ENCODE measurements at regions not wholly inside any gene's neighbourhood (a gene's known extent, or its start where the extent isn't known, plus 50 kb on each side); places are given as distances from the start of the nearest gene placed in this dataset.
"Not testable (repeated sequence)": the region's sequence is repeated elsewhere in the genome, so short reads cannot be mapped to it uniquely, and the experiment has no call there.

DNA sequence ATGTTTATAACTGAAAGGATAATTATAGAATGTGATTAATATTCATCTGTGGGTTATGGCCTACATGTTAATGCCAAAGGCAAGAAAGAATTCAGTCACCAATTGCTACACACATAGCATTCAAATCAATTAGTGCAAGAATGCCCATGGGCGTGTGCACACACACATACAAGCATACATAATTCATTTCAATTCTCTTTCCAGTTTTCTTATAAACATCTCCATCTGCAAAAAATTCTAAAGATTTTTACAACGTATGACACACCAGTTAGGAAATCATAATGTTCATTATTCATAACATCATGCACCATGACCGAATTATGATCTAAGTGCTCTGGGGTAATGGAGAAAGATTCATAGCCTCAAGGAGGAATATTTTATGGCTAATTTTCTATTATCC is 111.0 kb upstream of the ADTRP start:
- DNase-seq (ENCODE audit: low spot score), result no peak

DNA sequence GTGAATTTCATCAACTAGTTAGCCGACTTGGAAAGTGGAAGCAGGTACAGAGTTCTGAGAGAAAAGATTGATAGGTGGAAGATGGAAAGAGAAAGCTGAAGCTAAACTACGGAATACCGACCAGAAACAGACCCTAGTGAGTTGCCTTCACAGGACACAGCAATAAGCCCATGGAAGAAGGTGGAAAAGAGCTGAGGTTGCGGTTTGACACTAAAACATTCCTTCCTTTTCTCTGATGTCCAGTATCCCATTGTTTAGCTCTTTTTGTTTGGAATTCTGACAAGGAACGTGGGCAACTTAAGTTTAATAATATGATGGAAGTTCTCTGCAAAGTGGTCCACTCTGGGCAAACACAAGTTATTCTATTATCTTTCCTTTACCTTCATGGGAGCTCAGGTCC is 110.1 kb upstream of the ADTRP start:
- no peak for DNase-seq (ENCODE audit: low spot score)

- no peak for DNase-seq (ENCODE audit: low spot score)
Measured at GRCh38 chr6:11885159-11885558, 106.6 kb upstream of the ADTRP start.

DNA sequence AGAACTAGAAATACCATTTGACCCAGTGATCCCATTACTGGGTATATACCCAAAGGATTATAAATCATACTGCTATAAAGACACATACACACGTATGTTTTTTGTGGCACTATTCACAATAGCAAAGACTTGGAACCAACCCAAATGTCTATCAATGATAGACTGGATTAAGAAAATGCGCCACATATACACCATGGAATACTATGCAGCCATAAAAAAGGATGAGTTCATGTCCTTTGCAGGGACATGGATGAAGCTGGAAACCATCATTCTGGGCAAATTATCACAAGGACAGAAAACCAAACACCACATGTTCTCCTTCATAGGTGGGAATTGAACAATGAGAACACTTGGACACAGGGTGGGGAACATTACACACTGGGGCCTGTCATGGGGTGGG is 104.9 kb upstream of the ADTRP start:
- not testable (repeated sequence) for DNase-seq (ENCODE audit: low spot score)

- not testable (repeated sequence) for DNase-seq (ENCODE audit: low spot score)
Measured at GRCh38 chr6:11880156-11880555, 101.6 kb upstream of the ADTRP start.

DNA sequence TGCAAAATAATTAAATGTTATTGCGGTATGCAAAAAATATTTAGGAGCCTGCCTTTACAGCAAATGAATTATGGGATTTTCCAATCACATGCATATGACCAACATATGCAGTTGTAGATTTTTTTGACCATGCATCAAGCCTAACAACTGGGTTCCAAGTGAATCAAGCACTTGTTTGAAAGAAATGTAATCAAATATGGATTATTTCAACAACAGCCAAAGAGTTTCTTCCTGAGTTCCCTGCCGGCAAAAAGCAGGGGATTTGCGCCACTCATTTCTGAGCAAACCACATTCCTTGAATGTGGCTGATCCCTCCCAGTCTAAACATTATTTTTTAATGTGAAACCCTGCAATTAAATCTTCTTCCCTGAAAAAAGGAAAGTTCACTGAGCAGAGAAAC is 100.1 kb upstream of the ADTRP start:
- DNase-seq (ENCODE audit: low spot score), result no peak

DNA sequence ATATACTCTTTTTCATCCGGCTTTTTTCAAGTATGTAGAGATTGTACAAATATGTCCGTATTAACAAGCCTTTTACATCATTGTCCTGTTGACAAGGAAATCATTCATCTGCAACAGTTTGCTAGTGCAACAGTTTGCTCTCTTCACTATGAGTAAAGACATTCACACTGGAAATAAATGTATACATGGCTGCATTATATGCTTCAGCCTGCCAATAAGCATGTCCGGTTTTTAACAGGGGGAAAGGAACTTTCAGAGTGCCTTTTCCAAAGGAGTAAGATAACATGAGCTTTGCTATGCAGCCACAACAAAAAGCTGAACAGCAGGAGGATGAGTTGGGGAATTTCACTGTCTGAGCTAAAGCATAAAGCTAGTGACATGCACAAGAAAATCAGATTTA is 99.4 kb upstream of the ADTRP start:
- DNase-seq (ENCODE audit: low spot score), result no peak

- DNase-seq (ENCODE audit: low spot score), result peak; percentile 43
Measured at GRCh38 chr6:11876934-11877433, 98.4 kb upstream of the ADTRP start.

DNA sequence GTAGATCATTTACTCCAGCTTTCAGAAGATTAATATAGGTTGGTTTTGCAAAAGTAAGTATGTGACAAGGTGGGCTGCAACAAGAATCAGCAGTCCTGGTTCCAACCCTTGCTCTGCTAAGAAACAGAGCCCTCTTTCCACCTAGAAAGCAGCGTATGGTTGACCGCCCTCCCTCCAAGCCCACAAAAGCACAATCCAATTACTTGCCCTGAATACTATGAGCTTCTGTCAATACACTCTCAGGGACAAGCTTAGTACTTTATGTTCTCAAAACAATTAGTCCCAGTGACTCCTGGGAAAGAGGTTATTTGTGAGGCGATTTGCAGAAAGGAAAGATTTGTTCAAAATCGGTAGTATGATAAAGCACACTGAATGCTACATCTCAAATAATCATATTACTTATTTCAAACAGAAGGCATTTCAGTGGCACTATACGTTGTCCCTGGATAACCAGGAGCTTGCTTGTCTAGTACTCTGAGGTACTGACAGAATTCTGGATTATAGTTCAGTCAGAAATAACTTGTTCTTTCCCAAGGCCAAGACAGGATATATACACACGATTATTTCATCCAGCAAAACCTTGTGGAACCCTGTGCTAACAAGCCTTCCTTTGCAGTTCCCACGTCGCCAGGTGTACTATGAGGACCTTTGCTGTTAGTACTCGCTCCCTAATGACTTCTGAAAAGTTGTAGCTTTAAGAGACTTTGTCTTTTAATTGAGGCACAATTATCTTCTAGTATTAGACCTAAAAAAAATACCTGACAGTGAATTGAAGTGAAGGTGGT is 96.9 kb upstream of the ADTRP start:
- DNase-seq (ENCODE audit: low spot score), result no peak

- no peak for DNase-seq (ENCODE audit: low spot score)
Measured at GRCh38 chr6:11869672-11870340, 91.2 kb upstream of the ADTRP start.

- no peak for DNase-seq (ENCODE audit: low spot score)
Measured at GRCh38 chr6:11868392-11868791, 89.8 kb upstream of the ADTRP start.

- DNase-seq (ENCODE audit: low spot score), result no peak
Measured at GRCh38 chr6:11865680-11866300, 87.2 kb upstream of the ADTRP start.

DNA sequence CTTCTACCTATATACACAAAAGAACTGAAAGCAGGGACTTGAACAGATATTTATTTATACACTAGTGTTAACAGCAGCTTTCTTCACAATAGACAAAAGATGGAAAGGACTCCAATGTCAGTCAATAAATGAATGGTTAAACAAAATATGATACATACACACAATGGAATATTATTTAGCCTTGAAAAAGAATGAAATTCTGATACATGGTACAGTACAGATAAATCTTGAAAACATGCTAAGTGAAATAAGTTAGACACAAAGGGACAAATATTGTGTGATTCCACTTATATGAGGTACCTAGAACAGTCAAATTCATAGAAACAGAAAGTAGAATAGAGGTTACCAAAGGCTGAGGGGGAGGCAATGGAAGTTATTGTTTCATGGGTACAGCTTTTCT is 79.8 kb upstream of the ADTRP start:
- DNase-seq (ENCODE audit: low spot score), result no peak

GRCh38 chr6:11855743-11856142 is 77.1 kb upstream of the ADTRP start:
- no peak for DNase-seq (ENCODE audit: low spot score)

DNA sequence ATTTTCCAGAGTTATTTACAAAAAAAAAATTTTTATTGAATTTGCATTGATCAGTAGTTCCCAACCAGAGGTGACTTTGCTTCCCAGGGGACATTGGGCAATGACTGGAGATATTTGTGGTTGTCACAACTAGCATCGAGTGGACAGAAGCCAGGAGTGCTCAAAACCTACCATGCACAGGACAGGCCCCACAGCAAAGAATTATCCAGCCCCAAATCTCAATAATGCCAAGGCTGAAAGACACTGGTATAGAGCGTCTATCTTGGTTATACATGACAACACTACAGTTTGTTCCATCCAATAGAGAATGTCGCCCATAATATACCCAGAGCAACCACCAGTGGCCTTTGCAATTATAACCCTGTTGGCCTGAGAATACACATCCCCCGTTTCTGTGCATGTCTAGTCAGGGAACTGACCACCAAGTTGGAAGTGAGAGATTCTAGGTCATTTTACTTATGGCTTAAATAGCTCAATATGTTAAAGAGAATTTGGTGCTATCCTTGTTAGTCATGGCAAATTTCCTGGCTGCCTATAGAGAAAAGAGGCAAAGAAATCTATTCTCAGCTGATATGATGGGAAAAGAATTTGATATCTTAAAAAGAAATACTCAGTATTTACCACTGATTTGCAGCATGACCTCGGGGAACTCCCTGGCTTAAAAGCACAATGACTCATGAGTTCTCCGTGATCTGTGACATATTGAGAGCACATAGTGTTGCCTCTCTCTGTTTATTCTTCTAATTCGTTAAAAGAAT is 76.0 kb upstream of the ADTRP start:
- DNase-seq (ENCODE audit: low spot score), result no peak

DNA sequence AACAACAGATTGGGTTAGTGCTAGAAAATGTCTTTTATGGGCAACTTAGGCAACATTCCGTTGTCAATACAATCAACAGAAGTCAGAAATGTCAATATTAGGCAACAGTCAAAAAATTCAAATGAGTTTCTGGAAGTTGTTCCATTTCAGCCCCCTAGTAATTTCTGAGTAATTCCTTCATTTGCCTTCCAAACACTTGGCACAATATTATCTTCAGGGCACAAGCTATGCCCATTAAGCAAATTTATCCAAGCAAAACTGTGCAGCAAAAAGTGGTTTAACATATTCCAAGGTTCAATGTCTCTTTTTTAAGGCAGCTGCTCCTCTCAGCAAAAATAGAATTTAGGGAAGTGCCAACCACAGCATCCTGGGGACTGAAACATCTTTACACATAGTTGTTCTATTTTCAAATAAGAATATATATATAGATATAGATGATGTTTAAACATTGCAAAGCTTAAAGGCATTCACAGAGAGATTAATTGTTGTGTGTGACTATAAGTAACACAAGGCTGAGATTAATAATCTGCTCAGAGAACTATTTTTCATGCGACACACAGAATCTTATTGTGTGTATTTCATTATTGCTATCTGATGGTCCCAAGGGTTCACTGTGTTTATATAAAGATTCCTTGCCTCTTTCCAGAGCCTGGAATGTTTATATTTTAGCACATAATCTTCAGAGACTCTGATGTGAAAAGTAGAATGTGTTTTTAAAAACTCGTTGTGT is 75.2 kb upstream of the ADTRP start:
- no peak for DNase-seq (ENCODE audit: low spot score)

- no peak for DNase-seq (ENCODE audit: low spot score)
Measured at GRCh38 chr6:11852061-11852651, 73.6 kb upstream of the ADTRP start.

- DNase-seq (ENCODE audit: low spot score), result no peak
Measured at GRCh38 chr6:11851387-11851786, 72.8 kb upstream of the ADTRP start.

- DNase-seq (ENCODE audit: low spot score), result no peak
Measured at GRCh38 chr6:11848852-11849731, 70.5 kb upstream of the ADTRP start.

DNA sequence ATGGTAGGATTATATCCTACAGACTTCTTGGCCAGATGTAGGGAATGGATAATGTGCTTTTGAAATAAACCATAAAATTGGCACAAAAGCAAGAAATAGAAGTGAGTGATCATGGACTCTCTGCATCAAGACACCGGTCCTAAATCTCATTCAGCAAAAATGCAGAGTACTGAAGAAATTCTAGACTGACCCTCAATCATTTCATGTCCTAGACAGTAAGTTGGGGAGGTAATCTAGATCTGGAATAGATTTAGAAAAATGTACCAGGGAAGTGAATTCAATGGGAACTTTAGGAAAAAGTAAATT is 69.7 kb upstream of the ADTRP start:
- no peak for DNase-seq (ENCODE audit: low spot score)

Data from NAMALWA (cell line).